ENCODE measurements at regions not wholly inside any gene's neighbourhood (a gene's known extent, or its start where the extent isn't known, plus 50 kb on each side); places are given as distances from the start of the nearest gene placed in this dataset.
"Not testable (repeated sequence)": the region's sequence is repeated elsewhere in the genome, so short reads cannot be mapped to it uniquely, and the experiment has no call there.

DNA sequence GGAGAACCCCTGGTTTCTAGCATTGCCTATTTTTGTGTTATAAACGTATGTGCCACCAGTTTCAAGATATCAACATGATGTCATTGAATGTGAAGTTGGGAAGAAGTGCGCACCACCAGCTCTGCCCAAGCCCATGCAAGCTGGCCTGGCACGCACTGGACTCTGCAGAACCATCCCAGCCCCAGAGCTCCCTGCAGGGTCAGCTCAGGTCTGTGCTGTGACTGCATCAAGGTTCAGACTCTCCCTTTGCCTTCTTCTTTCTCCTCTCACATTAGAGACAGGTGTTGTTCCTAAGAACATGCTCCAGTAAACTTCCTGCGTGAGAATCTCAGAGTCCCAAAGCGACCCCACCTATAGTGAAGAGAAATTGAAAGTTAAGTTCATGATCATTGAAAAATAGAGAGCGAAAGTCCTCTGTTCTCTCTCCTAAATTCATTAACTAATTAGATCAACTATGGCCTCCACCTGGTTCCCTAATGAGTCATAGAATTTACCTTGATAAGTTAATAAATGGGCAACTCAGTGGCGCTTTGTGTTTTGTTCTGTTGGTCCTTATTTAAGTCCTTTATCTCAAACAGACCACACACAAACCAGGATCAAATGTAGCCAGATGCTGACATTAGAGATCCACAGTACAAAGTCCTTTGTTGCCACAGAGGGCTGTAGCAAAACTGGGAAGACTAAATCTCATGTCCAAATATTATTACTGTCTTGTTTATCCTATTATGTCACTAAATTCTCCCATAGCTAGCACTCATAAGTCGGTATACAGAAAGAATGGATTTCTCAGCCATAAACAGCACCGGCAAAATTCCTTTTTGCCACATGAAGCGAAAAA lies 432.3 kb downstream of the STK39 start:
- H3K36me3 ChIP-seq (ENCODE audit: insufficient read depth, low read length), result no peaks in the 10 kb centered on the region
- no peaks in the 10 kb centered on the region for H3K9me2 ChIP-seq (ENCODE audit: insufficient read depth, low read length)
- no peak overlapping the region for H3K9ac ChIP-seq (ENCODE audit: low read length)
- no peaks in the 10 kb centered on the region for H3K9me3 ChIP-seq (ENCODE audit: low read length)
- H2AFZ ChIP-seq (ENCODE audit: low read depth, low read length), result no peak overlapping the region
- H3K27me3 ChIP-seq (ENCODE audit: insufficient read depth, low read depth, low read length), result no peaks in the 10 kb centered on the region
- H4K20me1 ChIP-seq (ENCODE audit: insufficient read depth), result no peaks in the 10 kb centered on the region
- TF ChIP-seq POLR2AphosphoS5 (IDR thresholded peaks at IDR 0.05), result no peak
- TF ChIP-seq, protein P1, sequence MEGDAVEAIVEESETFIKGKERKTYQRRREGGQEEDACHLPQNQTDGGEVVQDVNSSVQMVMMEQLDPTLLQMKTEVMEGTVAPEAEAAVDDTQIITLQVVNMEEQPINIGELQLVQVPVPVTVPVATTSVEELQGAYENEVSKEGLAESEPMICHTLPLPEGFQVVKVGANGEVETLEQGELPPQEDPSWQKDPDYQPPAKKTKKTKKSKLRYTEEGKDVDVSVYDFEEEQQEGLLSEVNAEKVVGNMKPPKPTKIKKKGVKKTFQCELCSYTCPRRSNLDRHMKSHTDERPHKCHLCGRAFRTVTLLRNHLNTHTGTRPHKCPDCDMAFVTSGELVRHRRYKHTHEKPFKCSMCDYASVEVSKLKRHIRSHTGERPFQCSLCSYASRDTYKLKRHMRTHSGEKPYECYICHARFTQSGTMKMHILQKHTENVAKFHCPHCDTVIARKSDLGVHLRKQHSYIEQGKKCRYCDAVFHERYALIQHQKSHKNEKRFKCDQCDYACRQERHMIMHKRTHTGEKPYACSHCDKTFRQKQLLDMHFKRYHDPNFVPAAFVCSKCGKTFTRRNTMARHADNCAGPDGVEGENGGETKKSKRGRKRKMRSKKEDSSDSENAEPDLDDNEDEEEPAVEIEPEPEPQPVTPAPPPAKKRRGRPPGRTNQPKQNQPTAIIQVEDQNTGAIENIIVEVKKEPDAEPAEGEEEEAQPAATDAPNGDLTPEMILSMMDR (IDR thresholded peaks at IDR 0.05; ENCODE audit: poor library complexity, severe bottlenecking), result no peak
- no peak overlapping the region for H3K27ac ChIP-seq (ENCODE audit: low read length)
- H3K4me3 ChIP-seq (ENCODE audit: low read length), result no peak overlapping the region
- no peak overlapping the region for H3K4me2 ChIP-seq (ENCODE audit: low read length)
- no peaks in the 10 kb centered on the region for H3F3A ChIP-seq (ENCODE audit: insufficient read depth, low read length, poor library complexity, severe bottlenecking)
- no peaks in the 10 kb centered on the region for H3K79me2 ChIP-seq (replicated peaks; ENCODE audit: insufficient read depth, low read length)

DNA sequence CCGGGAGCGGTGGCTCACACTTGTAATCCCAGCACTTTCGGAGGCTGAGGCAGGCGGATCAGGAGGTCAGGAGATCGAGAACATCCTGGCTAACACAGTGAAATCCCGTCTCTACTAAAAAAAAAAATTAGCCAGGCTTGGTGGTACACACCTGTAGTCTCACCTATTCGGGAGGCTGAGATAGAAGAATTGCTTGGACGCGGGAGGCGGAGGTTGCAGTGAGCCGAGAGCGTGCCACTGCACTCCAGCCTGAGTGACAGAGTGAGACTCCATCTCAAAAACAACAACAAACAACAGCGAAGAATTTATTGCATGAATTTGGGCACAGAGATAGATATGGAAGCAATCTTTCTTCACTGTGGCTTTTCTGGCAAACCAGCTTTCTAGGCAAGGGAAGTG lies 432.9 kb downstream of the STK39 start:
- not testable (repeated sequence) for H3K4me3 ChIP-seq (ENCODE audit: low read length); H3K9me2 ChIP-seq (ENCODE audit: insufficient read depth, low read length)

DNA sequence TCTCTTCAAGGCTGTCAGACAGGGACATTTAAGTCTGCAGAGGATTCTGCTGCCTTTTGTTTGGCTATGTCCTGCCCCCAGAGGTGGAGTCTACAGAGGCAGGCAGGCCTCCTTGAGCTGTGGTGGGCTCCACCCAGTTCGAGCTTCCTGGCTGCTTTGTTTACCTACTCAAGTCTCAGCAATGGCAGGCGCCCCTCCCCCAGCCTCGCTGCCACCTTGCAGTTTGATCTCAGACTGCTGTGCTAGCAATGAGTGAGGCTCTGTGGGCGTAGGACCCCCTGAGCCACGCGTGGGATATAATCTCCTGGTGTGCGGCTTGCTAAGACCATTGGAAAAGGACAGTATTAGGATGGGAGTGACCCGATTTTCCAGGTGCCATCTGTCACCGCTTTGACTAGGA lies 437.6 kb downstream of the STK39 start:
- H3K4me3 ChIP-seq (ENCODE audit: low read length); H3K9me2 ChIP-seq (ENCODE audit: insufficient read depth, low read length); H3K9ac ChIP-seq (ENCODE audit: low read length); H3K27ac ChIP-seq (ENCODE audit: low read length); H3K4me2 ChIP-seq (ENCODE audit: low read length); H3K9me3 ChIP-seq (ENCODE audit: low read length); H3F3A ChIP-seq (ENCODE audit: insufficient read depth, low read length, poor library complexity, severe bottlenecking); H2AFZ ChIP-seq (ENCODE audit: low read depth, low read length); H3K27me3 ChIP-seq (ENCODE audit: insufficient read depth, low read depth, low read length); H4K20me1 ChIP-seq (ENCODE audit: insufficient read depth); H3K79me2 ChIP-seq (replicated peaks; ENCODE audit: insufficient read depth, low read length); H3K36me3 ChIP-seq (ENCODE audit: insufficient read depth, low read length): not testable (repeated sequence)

More for the DNA sequence above, 432.9 kb downstream of the STK39 start:
- not testable (repeated sequence) for H2AFZ ChIP-seq (ENCODE audit: low read depth, low read length); H3K79me2 ChIP-seq (replicated peaks; ENCODE audit: insufficient read depth, low read length); H3K27ac ChIP-seq (ENCODE audit: low read length); H3K9ac ChIP-seq (ENCODE audit: low read length); H3K4me2 ChIP-seq (ENCODE audit: low read length); H4K20me1 ChIP-seq (ENCODE audit: insufficient read depth); H3K27me3 ChIP-seq (ENCODE audit: insufficient read depth, low read depth, low read length); H3K9me3 ChIP-seq (ENCODE audit: low read length); H3K36me3 ChIP-seq (ENCODE audit: insufficient read depth, low read length); H3F3A ChIP-seq (ENCODE audit: insufficient read depth, low read length, poor library complexity, severe bottlenecking)

DNA sequence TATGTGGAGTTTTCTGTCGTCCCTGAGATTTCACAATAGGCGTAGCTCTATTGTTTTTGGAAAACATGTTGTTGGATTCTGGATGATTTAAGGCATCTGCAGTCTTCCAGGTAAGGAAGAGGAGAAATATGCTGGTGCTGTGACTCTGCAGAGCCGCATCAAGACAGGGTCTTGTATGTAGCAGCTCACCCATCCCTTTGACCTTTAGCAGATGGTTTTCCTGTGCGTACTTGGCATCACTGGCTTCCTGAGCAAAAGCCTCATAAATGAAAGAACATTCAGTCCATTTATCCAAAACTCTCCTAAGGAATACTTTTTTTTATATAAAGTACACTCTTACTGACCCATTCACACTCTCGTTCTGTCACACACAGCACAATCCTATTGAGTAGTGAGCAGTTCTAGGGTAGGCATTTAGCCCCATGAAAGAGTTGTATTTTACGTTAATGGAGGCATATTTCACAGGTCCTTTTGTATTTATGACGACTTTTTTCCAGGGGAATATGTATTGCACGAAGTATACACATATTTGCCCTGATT lies 443.9 kb downstream of the STK39 start:
- H3K4me3 ChIP-seq (ENCODE audit: low read length), result no peak overlapping the region
- no peaks in the 10 kb centered on the region for H3K9me3 ChIP-seq (ENCODE audit: low read length)
- no peak for TF ChIP-seq TAF1 (IDR thresholded peaks at IDR 0.05; ENCODE audit: low read depth)
- H3K9me2 ChIP-seq (ENCODE audit: insufficient read depth, low read length), result no peaks in the 10 kb centered on the region
- H3K9ac ChIP-seq (ENCODE audit: low read length), result no peak overlapping the region
- H2AFZ ChIP-seq (ENCODE audit: low read depth, low read length), result no peak overlapping the region
- no peaks in the 10 kb centered on the region for H3F3A ChIP-seq (ENCODE audit: insufficient read depth, low read length, poor library complexity, severe bottlenecking)
- H3K79me2 ChIP-seq (replicated peaks; ENCODE audit: insufficient read depth, low read length), result no peaks in the 10 kb centered on the region
- H3K27me3 ChIP-seq (ENCODE audit: insufficient read depth, low read depth, low read length), result no peaks in the 10 kb centered on the region
- no peaks in the 10 kb centered on the region for H4K20me1 ChIP-seq (ENCODE audit: insufficient read depth)
- H3K4me2 ChIP-seq (ENCODE audit: low read length), result no peak overlapping the region
- no peak overlapping the region for H3K27ac ChIP-seq (ENCODE audit: low read length)
- H3K36me3 ChIP-seq (ENCODE audit: insufficient read depth, low read length), result no peaks in the 10 kb centered on the region

All from neural cell (in vitro differentiated cells).